Heart left ventricle (tissue), 16 donors: ENCODE measurements at regions not wholly inside any gene's neighbourhood (a gene's known extent, or its start where the extent isn't known, plus 50 kb on each side); places are given as distances from the start of the nearest gene placed in this dataset.

ENCODE experiments used
- ATAC-seq, 4 donors: fragments of 200-7000 bp; cut with Tn5 transposase; one replicate each; pipeline ENCODE4 v1.9.1; 2020 to 2022; ENCODE audit warnings: moderate library complexity in 4 of 4, mild to moderate bottlenecking in 3 of 4, moderate number of reproducible peaks in 1 of 4
- DNase-seq, 5 donors: peaks; one replicate each; pipeline ENCODE4 v3.0.0-alpha.2; 2020
- H3K27ac ChIP-seq, 12 donors: fragments of 200-600 bp; sonication (generic) in 4 of 12; one replicate each; pipeline versions ENCODE4 v1.5.0 to v1.8.0; 2016 to 2022; ENCODE audit warnings: mild to moderate bottlenecking in 2 of 12
- H3K27me3 ChIP-seq, 9 donors: fragments of 200-600 bp; sonication (generic) in 2 of 9; one replicate each; pipeline versions ENCODE4 v1.5.1 to v1.8.0; 2016 to 2022; ENCODE audit warnings: mild to moderate bottlenecking in 3 of 9
- H3K36me3 ChIP-seq, 9 donors: fragments of 200-600 bp; sonication (generic) in 2 of 9; one replicate each; pipeline versions ENCODE4 v1.5.0 to v1.8.0; 2018 to 2022; ENCODE audit warnings: mild to moderate bottlenecking in 2 of 9
- H3K4me1 ChIP-seq, 12 donors: fragments of 200-600 bp; sonication (generic) in 4 of 12; one replicate each; pipeline versions ENCODE4 v1.5.0 to v1.8.0; 2016 to 2022; ENCODE audit warnings: mild to moderate bottlenecking in 3 of 12
- H3K4me3 ChIP-seq, 12 donors: fragments of 200-600 bp; sonication (generic) in 4 of 12; one replicate each; pipeline versions ENCODE4 v1.5.0 to v1.8.0; 2017 to 2022; ENCODE audit warnings: mild to moderate bottlenecking in 9 of 12, moderate library complexity in 4 of 12
- H3K9me3 ChIP-seq, 12 donors: fragments of 200-600 bp; sonication (generic) in 4 of 12; one replicate each; pipeline versions ENCODE4 v1.5.0 to v1.8.0; 2016 to 2022; ENCODE audit warnings: mild to moderate bottlenecking in 1 of 12
- CTCF ChIP-seq, 12 donors: fragments of 200-600 bp; sonication (generic) in 4 of 12; IDR thresholded peaks; one replicate each; pipeline versions ENCODE4 v1.5.0 to v1.8.0; 2018 to 2022; ENCODE audit warnings: antibody characterized with exemption in 12 of 12, mild to moderate bottlenecking in 5 of 12
- POLR2A ChIP-seq, 2 donors: fragments of 450-650 bp; IDR thresholded peaks; one replicate each; pipeline ENCODE4 v1.6.1; 2017; ENCODE audit warnings: antibody characterized with exemption in 2 of 2, mild to moderate bottlenecking in 2 of 2, moderate library complexity in 2 of 2
- WGBS, 4 donors: extraction: QIAGEN DNeasy Blood & Tissue Kit in 2 of 4; methylation state at CpG; one replicate each; pipeline versions ENCODE4 v1.1.5 to v1.1.7; 2013 to 2018; 5-methylcytosine and 5-hydroxymethylcytosine counted together
- intact Hi-C, 10 donors: fragments of 100-400 bp; cut with DNase I; formaldehyde crosslinking; loops; one replicate each; pipeline versions ENCODE4 v1.11.1 to v1.14.2; 2022
- donor health status: ischemic (EF 13 %, LVEDD 7.1; RV severe dilation, severe dysfunction).
- donor health status: healthy with polysubstance abuse.
- donor health status: DM: no; HTN: yes; CAD: no.
- donor health status: DM: no; HTN: no; CAD: no.
- donor health status: ischemic (EF 25% LVEDD 6.9; RV normal size, moderate dysfunction).
- donor health status: ischemic (EF 25% LVEDD 5.7; RV mildly dilated, moderate dysfunction).
- donor health status: healthy.
- donor health status: DM: yes; HTN: yes; CAD: no.
- donor health status: ischemic (EF 35%, LVEDD 5.7; RV mildly dilated, moderate dysfunction).
- donor health status: nonischemic (EF 11% LVEDD 7.7; RV severe dilation, severe dysfunction).
- donor health status: DM: yes; HTN: yes; CAD: no.
- donor health status: PGD.
- donor health status: ischemic (EF 29% LVEDD 5.4; RV normal size, mild dysfunction).
- donor health status: nonischemic (EF 23%, LVEDD 6.1; RV moderate dilation, normal function).

DNA sequence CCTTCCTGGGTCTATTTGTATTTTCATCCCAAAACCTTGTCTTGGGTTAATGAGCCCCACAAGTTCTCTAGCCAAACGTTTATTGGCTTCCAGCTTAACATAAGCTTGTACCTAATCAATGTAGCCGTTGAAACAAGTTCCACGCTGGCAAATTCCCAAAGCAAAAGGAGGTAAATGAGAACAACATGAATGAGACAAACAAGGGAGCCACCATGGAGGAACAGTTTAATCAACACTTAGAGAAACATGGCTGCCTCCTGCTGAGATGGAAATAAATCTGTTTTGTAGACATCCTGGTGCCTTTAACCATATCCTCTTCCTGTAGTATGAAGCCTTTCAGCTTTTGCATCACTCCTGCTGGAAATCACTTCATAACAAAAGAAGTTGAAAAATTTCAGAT is 166.6 kb upstream of the NFIB start:
- intact Hi-C loops, result loop anchor here in 1 of 10 donors (10.0 kb wide), 1 partner anchor 54 kb away; no protein-coding TSS in a partner anchor
- H3K4me3 ChIP-seq, result no peak overlapping the region
- no peak for ATAC-seq
- H3K27ac ChIP-seq, result no peak overlapping the region
- WGBS, 4 donors, result 64 to 78% (median 71%) methylated on average over 3 of the region's 3 CpGs
- no peaks in the 10 kb centered on the region for H3K4me1 ChIP-seq
- no peak for TF ChIP-seq POLR2A (IDR thresholded peaks at IDR 0.05)
- TF ChIP-seq CTCF (IDR thresholded peaks at IDR 0.05), result no peak
- H3K27me3 ChIP-seq, result no peaks in the 10 kb centered on the region
- DNase-seq, result no peak
- no peaks in the 10 kb centered on the region for H3K9me3 ChIP-seq
- no peaks in the 10 kb centered on the region for H3K36me3 ChIP-seq

GRCh38 chr9:14479163-14479560 is 165.2 kb upstream of the NFIB start:
- ATAC-seq (no peak), DNase-seq (no peak)
- no peaks in the 10 kb centered on the region for H3K4me1 ChIP-seq
- no peak overlapping the region for H3K27ac ChIP-seq
- no peak for TF ChIP-seq CTCF (IDR thresholded peaks at IDR 0.05)
- no peaks in the 10 kb centered on the region for H3K9me3 ChIP-seq
- 67 to 92% (median 84%) methylated on average over 1 of the region's 1 CpG for WGBS, 4 donors
- H3K36me3 ChIP-seq, result no peaks in the 10 kb centered on the region
- no peak overlapping the region for H3K4me3 ChIP-seq
- intact Hi-C loops, result loop anchor here in 3 of 10 donors (10.0 kb wide), 3 partner anchors 56 to 286 kb away; no protein-coding TSS in a partner anchor
- no peaks in the 10 kb centered on the region for H3K27me3 ChIP-seq

DNA sequence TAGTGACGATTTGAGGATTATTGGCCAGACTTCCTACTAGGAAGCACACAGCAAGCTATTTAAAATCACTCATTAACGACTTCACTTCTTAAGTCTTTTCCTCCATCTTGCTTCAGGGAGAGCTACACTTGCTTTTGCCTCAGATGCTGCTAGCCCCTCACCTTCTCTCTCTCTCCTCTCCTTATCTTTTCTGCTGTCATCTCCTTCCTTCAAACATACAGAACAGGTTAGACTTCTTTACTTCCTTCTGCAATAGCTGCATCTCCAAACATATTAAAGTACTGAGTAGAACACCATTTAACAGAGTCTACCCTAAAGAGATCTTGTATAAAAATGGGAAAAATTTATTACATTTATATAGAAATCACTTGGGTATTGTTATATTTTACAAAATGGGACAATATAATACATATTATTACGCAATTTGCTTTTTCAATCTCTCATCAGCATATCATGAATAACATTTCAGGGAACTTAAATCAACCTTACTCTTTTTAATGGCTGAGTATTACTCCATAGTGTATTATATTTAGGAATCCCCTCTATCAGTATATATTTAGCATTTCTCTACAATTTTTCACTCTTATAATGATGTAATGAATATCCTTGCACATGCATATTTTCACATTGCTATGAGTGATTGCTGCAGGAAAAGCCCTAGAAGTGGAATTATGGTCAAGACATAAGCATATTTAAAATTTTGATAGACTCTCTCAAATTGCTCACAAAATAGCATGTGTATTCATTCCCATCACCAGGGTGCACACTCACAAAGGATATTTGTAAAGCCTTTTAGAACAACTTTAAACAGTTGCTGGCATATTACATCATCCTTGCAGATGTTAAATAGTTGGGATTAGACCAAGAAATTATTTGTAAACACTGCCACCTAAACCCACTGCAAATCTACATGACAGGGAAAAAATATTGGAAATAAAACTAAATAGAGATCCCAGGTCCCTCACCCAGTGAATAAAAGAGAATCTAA is 164.5 kb upstream of the NFIB start:
- 67 to 78% (median 75%) methylated on average over 3 of the region's 3 CpGs for WGBS, 4 donors
- intact Hi-C loops, result loop anchor here in 3 of 10 donors (10.0 kb wide), 3 partner anchors 56 to 286 kb away; no protein-coding TSS in a partner anchor
- TF ChIP-seq POLR2A (IDR thresholded peaks at IDR 0.05), result no peak
- TF ChIP-seq CTCF (IDR thresholded peaks at IDR 0.05), result no peak
- Histone ChIP-seq H3K9me3 (no peaks in the 10 kb centered on the region), H3K4me1 (no peaks in the 10 kb centered on the region), H3K4me3 (no peak overlapping the region), H3K36me3 (no peaks in the 10 kb centered on the region), H3K27me3 (no peaks in the 10 kb centered on the region), H3K27ac (no peak overlapping the region)
- ATAC-seq (no peak), DNase-seq (no peak)

DNA sequence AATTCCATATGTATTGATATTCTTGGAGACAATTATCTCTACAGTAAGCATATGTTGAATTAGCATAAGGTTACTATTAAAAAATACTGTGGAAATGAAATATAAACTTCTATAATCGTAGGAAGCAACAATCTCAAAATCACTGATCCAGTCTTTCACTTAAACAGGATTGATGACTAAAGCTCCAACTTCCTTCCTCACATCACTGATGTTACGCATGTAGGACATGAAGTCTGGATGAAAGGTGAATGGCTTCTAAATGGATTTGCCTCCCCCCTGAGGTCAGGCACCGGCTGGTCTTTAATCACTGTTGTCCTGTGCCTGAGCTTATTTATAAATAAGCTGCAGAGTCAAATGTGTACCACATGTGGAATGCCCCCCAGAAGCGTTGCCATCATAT is 157.1 kb upstream of the NFIB start:
- DNase-seq (no peak), ATAC-seq (no peak)
- Histone ChIP-seq H3K36me3 (no peaks in the 10 kb centered on the region), H3K27ac (no peak overlapping the region), H3K4me3 (no peak overlapping the region), H3K27me3 (no peaks in the 10 kb centered on the region), H3K9me3 (no peaks in the 10 kb centered on the region), H3K4me1 (no peaks in the 10 kb centered on the region)
- intact Hi-C loops, result loop anchor here in 3 of 10 donors (10.0 kb wide), 3 partner anchors 64 to 294 kb away; no protein-coding TSS in a partner anchor
- WGBS, 4 donors, result 72 to 82% (median 80%) methylated on average over 4 of the region's 4 CpGs
- TF ChIP-seq POLR2A (IDR thresholded peaks at IDR 0.05) (no peak), CTCF (IDR thresholded peaks at IDR 0.05) (no peak)
